ENCODE measurements at regions not wholly inside any gene's neighbourhood (a gene's known extent, or its start where the extent isn't known, plus 50 kb on each side); places are given as distances from the start of the nearest gene placed in this dataset.
"Not testable (repeated sequence)": the region's sequence is repeated elsewhere in the genome, so short reads cannot be mapped to it uniquely, and the experiment has no call there.

GRCh38 chr3:75241226-75241962 lies 422.7 kb upstream of the FRG2C start:
- DNase-seq = not testable (repeated sequence)

GRCh38 chr3:75242012-75242735 lies 422.0 kb upstream of the FRG2C start:
- no peak for DNase-seq

- no peak for DNase-seq
Measured at GRCh38 chr3:75248974-75249373, 415.2 kb upstream of the FRG2C start.

GRCh38 chr3:75254685-75255084 lies 409.4 kb upstream of the FRG2C start:
- DNase-seq = no peak

- not testable (repeated sequence) for DNase-seq
Measured at GRCh38 chr3:75258825-75259683, 405.1 kb upstream of the FRG2C start.

- DNase-seq = not testable (repeated sequence)
Measured at GRCh38 chr3:75260975-75261374, 403.2 kb upstream of the FRG2C start.

- DNase-seq = no peak
Measured at GRCh38 chr3:75262661-75263060, 401.5 kb upstream of the FRG2C start.

GRCh38 chr3:75265897-75266296 lies 398.2 kb upstream of the FRG2C start:
- no peak for DNase-seq

- not testable (repeated sequence) for DNase-seq
Measured at GRCh38 chr3:75268576-75268975, 395.6 kb upstream of the FRG2C start.

- not testable (repeated sequence) for DNase-seq
Measured at GRCh38 chr3:75272237-75272636, 391.9 kb upstream of the FRG2C start.

- peak in 1 of 56 donors; percentile 5 for DNase-seq
Measured at GRCh38 chr3:75272691-75273090, 391.4 kb upstream of the FRG2C start.

- not testable (repeated sequence) for DNase-seq
Measured at GRCh38 chr3:75285531-75286148, 378.5 kb upstream of the FRG2C start.

- DNase-seq = not testable (repeated sequence)
Measured at GRCh38 chr3:75288972-75289574, 375.1 kb upstream of the FRG2C start.

- peak in 31 of 56 donors; percentile 1 to 54 (median 7) for DNase-seq
Measured at GRCh38 chr3:75294124-75294523, 370.0 kb upstream of the FRG2C start.

GRCh38 chr3:75295013-75295412 lies 369.1 kb upstream of the FRG2C start:
- DNase-seq = no peak

GRCh38 chr3:75296858-75297257 lies 367.3 kb upstream of the FRG2C start:
- no peak for DNase-seq

GRCh38 chr3:75300606-75301005 lies 363.5 kb upstream of the FRG2C start:
- DNase-seq = no peak

GRCh38 chr3:75301050-75301449 lies 363.1 kb upstream of the FRG2C start:
- not testable (repeated sequence) for DNase-seq

- no peak for DNase-seq
Measured at GRCh38 chr3:75303741-75304140, 360.4 kb upstream of the FRG2C start.

- no peak for DNase-seq
Measured at GRCh38 chr3:75305901-75306300, 358.2 kb upstream of the FRG2C start.

GRCh38 chr3:75311306-75311705 lies 352.8 kb upstream of the FRG2C start:
- DNase-seq = not testable (repeated sequence)
